WTC11 (cell line): ENCODE measurements at regions not wholly inside any gene's neighbourhood (a gene's known extent, or its start where the extent isn't known, plus 50 kb on each side); places are given as distances from the start of the nearest gene placed in this dataset.

Source experiments
- ATAC-seq: fragments of 200-7000 bp; cut with Tn5 transposase; 2 replicates; pipeline ENCODE4 v1.10.0; 2021; ENCODE audit warnings: mild to moderate bottlenecking, moderate library complexity
- CTCF ChIA-PET: fragments of 300-600 bp; sonication (Branson Sonifier 250); formaldehyde crosslinking; loops from one replicate; lab custom pipeline; 2021; ENCODE audit warnings: antibody characterized with exemption; lab: Charles Lee
- POLR2A ChIA-PET: fragments of 350-600 bp; sonication (Branson Sonifier 250); formaldehyde crosslinking; loops from one replicate; lab custom pipeline; 2021; ENCODE audit warnings: antibody characterized with exemption; lab: Charles Lee
- DNase-seq: peaks from one replicate; pipeline ENCODE4 v3.0.0; 2021; ENCODE audit warnings: low spot score
- H3K27ac Mint-ChIP-seq: 2 replicates; pipeline ENCODE4 v1.8.0; 2021; ENCODE audit warnings: mixed read lengths
- H3K27me3 Mint-ChIP-seq: 2 replicates; pipeline ENCODE4 v1.8.0; 2021; ENCODE audit warnings: low read depth, mild to moderate bottlenecking, moderate library complexity, mixed read lengths
- H3K36me3 Mint-ChIP-seq: 2 replicates; pipeline ENCODE4 v1.8.0; 2021; ENCODE audit warnings: mixed read lengths
- H3K4me1 Mint-ChIP-seq: 2 replicates; pipeline ENCODE4 v1.8.0; 2022; ENCODE audit warnings: mixed read lengths
- H3K4me3 Mint-ChIP-seq: 2 replicates; pipeline ENCODE4 v1.8.0; 2021; ENCODE audit warnings: mild to moderate bottlenecking, moderate library complexity, mixed read lengths
- H3K9me3 Mint-ChIP-seq: 2 replicates; pipeline ENCODE4 v1.8.0; 2021; ENCODE audit warnings: mixed read lengths
- CBFB ChIP-seq: sonication (generic); formaldehyde crosslinking; IDR thresholded peaks from 2 replicates; pipeline ENCODE4 v1.8.1; 2022; ENCODE audit warnings: mild to moderate bottlenecking, low read depth, missing genetic modification reagents
- IRF2 ChIP-seq: sonication (generic); formaldehyde crosslinking; IDR thresholded peaks from 2 replicates; pipeline ENCODE4 v1.8.0; 2022; ENCODE audit warnings: low read depth, missing genetic modification reagents, borderline replicate concordance
- SP1 ChIP-seq: sonication (generic); formaldehyde crosslinking; conservative IDR thresholded peaks from 2 replicates; pipeline ENCODE4 v1.8.1; 2022; ENCODE audit warnings: missing genetic modification reagents
- TF ChIP-seq, protein P1 (sequence below): sonication (generic); formaldehyde crosslinking; IDR thresholded peaks from 2 replicates; pipeline ENCODE4 v1.8.1; 2022; ENCODE audit warnings: mild to moderate bottlenecking, missing genetic modification reagents, moderate library complexity, borderline replicate concordance
- TF ChIP-seq, protein P2 (sequence below): fragments of 250-450 bp; sonication (Bioruptor Pico); IDR thresholded peaks from 2 replicates; pipeline ENCODE4 v1.9.0; 2021; ENCODE audit warnings: mild to moderate bottlenecking, borderline replicate concordance
- TF ChIP-seq, protein P3 (sequence below): sonication (generic); formaldehyde crosslinking; IDR thresholded peaks from 2 replicates; pipeline ENCODE4 v1.8.1; 2023; ENCODE audit warnings: mild to moderate bottlenecking, missing genetic modification reagents, borderline replicate concordance
- TF ChIP-seq, protein P4 (sequence below): sonication (generic); formaldehyde crosslinking; IDR thresholded peaks from 2 replicates; pipeline ENCODE4 v1.8.1; 2023; ENCODE audit warnings: mild to moderate bottlenecking, missing genetic modification reagents
- TF ChIP-seq, protein P5 (sequence below): sonication (generic); formaldehyde crosslinking; IDR thresholded peaks from 2 replicates; pipeline ENCODE4 v1.8.0; 2023; ENCODE audit warnings: mild to moderate bottlenecking, missing genetic modification reagents

DNA sequence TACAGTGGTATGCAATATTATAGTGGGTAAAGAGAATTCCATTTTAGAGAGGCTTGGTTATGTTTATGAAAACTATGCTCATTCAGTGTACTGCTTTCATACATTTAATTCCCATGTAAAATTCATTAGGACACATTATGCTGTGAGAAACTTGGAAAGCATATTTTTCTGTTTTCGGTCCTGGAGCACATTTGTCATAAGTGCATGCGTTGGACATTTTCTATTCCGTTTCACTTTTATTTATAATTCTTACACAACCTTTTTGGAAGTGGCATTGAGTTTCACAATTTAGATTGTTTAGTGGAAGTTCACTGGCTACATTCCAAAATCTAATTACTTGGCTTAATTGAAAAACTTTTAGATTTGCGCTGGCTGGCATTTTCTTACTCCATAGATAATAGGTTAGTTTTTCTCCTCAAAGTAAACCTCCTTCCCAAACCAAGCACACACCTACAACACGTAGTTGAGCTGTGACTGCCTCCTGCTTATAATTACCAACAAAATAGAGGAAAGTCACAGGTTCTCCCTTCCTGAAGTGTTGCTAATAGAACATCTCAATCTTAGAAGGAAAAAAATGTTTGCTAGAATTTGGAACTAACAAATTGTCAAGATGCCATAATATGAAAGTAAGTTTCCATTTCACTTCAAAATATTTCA lies 938.5 kb downstream of the TRHDE start (continued):
- TF ChIP-seq, protein P1, sequence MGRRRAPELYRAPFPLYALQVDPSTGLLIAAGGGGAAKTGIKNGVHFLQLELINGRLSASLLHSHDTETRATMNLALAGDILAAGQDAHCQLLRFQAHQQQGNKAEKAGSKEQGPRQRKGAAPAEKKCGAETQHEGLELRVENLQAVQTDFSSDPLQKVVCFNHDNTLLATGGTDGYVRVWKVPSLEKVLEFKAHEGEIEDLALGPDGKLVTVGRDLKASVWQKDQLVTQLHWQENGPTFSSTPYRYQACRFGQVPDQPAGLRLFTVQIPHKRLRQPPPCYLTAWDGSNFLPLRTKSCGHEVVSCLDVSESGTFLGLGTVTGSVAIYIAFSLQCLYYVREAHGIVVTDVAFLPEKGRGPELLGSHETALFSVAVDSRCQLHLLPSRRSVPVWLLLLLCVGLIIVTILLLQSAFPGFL (CRISPR knock-in tag), result no peak
- TF ChIP-seq SP1 (CRISPR knock-in tag), result no peak
- TF ChIP-seq CBFB (CRISPR knock-in tag), result no peak
- TF ChIP-seq, protein P2, sequence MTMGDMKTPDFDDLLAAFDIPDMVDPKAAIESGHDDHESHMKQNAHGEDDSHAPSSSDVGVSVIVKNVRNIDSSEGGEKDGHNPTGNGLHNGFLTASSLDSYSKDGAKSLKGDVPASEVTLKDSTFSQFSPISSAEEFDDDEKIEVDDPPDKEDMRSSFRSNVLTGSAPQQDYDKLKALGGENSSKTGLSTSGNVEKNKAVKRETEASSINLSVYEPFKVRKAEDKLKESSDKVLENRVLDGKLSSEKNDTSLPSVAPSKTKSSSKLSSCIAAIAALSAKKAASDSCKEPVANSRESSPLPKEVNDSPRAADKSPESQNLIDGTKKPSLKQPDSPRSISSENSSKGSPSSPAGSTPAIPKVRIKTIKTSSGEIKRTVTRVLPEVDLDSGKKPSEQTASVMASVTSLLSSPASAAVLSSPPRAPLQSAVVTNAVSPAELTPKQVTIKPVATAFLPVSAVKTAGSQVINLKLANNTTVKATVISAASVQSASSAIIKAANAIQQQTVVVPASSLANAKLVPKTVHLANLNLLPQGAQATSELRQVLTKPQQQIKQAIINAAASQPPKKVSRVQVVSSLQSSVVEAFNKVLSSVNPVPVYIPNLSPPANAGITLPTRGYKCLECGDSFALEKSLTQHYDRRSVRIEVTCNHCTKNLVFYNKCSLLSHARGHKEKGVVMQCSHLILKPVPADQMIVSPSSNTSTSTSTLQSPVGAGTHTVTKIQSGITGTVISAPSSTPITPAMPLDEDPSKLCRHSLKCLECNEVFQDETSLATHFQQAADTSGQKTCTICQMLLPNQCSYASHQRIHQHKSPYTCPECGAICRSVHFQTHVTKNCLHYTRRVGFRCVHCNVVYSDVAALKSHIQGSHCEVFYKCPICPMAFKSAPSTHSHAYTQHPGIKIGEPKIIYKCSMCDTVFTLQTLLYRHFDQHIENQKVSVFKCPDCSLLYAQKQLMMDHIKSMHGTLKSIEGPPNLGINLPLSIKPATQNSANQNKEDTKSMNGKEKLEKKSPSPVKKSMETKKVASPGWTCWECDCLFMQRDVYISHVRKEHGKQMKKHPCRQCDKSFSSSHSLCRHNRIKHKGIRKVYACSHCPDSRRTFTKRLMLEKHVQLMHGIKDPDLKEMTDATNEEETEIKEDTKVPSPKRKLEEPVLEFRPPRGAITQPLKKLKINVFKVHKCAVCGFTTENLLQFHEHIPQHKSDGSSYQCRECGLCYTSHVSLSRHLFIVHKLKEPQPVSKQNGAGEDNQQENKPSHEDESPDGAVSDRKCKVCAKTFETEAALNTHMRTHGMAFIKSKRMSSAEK, result no peak
- TF ChIP-seq, protein P3, sequence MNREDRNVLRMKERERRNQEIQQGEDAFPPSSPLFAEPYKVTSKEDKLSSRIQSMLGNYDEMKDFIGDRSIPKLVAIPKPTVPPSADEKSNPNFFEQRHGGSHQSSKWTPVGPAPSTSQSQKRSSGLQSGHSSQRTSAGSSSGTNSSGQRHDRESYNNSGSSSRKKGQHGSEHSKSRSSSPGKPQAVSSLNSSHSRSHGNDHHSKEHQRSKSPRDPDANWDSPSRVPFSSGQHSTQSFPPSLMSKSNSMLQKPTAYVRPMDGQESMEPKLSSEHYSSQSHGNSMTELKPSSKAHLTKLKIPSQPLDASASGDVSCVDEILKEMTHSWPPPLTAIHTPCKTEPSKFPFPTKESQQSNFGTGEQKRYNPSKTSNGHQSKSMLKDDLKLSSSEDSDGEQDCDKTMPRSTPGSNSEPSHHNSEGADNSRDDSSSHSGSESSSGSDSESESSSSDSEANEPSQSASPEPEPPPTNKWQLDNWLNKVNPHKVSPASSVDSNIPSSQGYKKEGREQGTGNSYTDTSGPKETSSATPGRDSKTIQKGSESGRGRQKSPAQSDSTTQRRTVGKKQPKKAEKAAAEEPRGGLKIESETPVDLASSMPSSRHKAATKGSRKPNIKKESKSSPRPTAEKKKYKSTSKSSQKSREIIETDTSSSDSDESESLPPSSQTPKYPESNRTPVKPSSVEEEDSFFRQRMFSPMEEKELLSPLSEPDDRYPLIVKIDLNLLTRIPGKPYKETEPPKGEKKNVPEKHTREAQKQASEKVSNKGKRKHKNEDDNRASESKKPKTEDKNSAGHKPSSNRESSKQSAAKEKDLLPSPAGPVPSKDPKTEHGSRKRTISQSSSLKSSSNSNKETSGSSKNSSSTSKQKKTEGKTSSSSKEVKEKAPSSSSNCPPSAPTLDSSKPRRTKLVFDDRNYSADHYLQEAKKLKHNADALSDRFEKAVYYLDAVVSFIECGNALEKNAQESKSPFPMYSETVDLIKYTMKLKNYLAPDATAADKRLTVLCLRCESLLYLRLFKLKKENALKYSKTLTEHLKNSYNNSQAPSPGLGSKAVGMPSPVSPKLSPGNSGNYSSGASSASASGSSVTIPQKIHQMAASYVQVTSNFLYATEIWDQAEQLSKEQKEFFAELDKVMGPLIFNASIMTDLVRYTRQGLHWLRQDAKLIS, result no peak
- TF ChIP-seq, all 79 proteins: peak for 0

DNA sequence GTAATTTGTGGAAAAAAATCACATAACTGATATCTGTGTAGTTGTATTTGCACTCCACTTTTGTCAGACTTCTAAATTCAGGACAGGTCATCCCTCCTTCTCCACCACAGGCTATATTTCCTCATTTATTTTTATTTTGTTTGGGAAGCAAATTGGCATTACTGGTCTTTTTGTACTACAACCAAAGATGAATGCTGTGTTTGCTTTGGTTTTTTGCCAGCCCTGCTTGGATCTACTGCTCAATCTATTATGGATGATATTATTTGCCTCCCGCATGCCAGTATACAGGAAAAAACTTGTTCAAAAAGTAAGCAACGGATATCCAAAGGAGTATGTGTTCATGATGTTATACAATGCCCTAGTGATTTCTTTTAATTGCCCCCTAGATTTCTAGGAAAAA lies 948.8 kb downstream of the TRHDE start:
- H3K27ac Mint-ChIP-seq, result no peak overlapping the region
- TF ChIP-seq, protein P4, sequence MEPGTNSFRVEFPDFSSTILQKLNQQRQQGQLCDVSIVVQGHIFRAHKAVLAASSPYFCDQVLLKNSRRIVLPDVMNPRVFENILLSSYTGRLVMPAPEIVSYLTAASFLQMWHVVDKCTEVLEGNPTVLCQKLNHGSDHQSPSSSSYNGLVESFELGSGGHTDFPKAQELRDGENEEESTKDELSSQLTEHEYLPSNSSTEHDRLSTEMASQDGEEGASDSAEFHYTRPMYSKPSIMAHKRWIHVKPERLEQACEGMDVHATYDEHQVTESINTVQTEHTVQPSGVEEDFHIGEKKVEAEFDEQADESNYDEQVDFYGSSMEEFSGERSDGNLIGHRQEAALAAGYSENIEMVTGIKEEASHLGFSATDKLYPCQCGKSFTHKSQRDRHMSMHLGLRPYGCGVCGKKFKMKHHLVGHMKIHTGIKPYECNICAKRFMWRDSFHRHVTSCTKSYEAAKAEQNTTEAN, result no peak
- no peak for TF ChIP-seq IRF2 (CRISPR knock-in tag)
- TF ChIP-seq, protein P1 (CRISPR knock-in tag), result no peak
- TF ChIP-seq, protein P2, result no peak
- TF ChIP-seq, protein P5, sequence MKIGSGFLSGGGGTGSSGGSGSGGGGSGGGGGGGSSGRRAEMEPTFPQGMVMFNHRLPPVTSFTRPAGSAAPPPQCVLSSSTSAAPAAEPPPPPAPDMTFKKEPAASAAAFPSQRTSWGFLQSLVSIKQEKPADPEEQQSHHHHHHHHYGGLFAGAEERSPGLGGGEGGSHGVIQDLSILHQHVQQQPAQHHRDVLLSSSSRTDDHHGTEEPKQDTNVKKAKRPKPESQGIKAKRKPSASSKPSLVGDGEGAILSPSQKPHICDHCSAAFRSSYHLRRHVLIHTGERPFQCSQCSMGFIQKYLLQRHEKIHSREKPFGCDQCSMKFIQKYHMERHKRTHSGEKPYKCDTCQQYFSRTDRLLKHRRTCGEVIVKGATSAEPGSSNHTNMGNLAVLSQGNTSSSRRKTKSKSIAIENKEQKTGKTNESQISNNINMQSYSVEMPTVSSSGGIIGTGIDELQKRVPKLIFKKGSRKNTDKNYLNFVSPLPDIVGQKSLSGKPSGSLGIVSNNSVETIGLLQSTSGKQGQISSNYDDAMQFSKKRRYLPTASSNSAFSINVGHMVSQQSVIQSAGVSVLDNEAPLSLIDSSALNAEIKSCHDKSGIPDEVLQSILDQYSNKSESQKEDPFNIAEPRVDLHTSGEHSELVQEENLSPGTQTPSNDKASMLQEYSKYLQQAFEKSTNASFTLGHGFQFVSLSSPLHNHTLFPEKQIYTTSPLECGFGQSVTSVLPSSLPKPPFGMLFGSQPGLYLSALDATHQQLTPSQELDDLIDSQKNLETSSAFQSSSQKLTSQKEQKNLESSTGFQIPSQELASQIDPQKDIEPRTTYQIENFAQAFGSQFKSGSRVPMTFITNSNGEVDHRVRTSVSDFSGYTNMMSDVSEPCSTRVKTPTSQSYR (CRISPR knock-in tag), result no peak
- no peak for TF ChIP-seq CBFB (CRISPR knock-in tag)
- TF ChIP-seq, all 79 proteins: peak for 0
- peaks cover 15% of the 10 kb centered on the region for H3K9me3 Mint-ChIP-seq
- peaks cover 13% of the 10 kb centered on the region; the same call in 1 of the 2 replicates for H3K36me3 Mint-ChIP-seq
- no peaks in the 10 kb centered on the region; the same call in 1 of the 2 replicates for H3K4me1 Mint-ChIP-seq
- ChIA-PET CTCF (no interaction called here), POLR2A (no interaction called here)
- ATAC-seq, result no peak
- DNase-seq, result no peak
- H3K27me3 Mint-ChIP-seq, result no peaks in the 10 kb centered on the region
- H3K4me3 Mint-ChIP-seq, result no peak overlapping the region
